OCI-LY1 (cell line): ENCODE measurements at regions not wholly inside any gene's neighbourhood (a gene's known extent, or its start where the extent isn't known, plus 50 kb on each side); places are given as distances from the start of the nearest gene placed in this dataset.

Source experiments
- EZH2 ChIP-seq: fragments of 200-600 bp; sonication (generic), shearing (Covaris generic); IDR thresholded peaks from 2 replicates; pipeline ENCODE4 v1.8.0; 2017; ENCODE audit warnings: borderline replicate concordance, mixed run types, mild to moderate bottlenecking, antibody characterized with exemption, low read length, moderate library complexity, mixed read lengths
- TF ChIP-seq, protein P1 (sequence below): fragments of 200-600 bp; sonication (generic), shearing (Covaris generic); IDR thresholded peaks from 2 replicates; pipeline ENCODE4 v1.5.1; 2017; ENCODE audit warnings: mild to moderate bottlenecking, antibody characterized with exemption, low read length, moderate library complexity, mixed read lengths

DNA sequence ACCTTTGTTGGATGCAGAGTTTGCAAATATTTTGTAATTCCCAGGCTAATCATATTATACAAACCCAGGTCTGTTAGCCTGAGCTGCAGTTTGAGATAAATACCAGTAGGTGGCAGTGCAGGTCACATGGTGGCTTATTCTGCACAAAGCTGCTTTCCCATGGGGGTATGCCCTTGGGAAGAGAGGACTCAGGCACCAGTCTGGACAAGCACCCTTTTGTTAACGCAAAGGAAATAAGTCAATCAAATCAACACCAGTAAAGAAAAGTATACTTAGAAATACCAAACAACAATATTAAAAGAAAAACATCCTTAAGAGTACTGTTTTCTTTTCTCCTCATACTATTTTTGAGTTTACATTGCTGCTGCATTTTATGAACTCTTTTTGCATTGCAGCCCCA, 389.0 kb upstream of the ZFP42 start:
- TF ChIP-seq, protein P1, sequence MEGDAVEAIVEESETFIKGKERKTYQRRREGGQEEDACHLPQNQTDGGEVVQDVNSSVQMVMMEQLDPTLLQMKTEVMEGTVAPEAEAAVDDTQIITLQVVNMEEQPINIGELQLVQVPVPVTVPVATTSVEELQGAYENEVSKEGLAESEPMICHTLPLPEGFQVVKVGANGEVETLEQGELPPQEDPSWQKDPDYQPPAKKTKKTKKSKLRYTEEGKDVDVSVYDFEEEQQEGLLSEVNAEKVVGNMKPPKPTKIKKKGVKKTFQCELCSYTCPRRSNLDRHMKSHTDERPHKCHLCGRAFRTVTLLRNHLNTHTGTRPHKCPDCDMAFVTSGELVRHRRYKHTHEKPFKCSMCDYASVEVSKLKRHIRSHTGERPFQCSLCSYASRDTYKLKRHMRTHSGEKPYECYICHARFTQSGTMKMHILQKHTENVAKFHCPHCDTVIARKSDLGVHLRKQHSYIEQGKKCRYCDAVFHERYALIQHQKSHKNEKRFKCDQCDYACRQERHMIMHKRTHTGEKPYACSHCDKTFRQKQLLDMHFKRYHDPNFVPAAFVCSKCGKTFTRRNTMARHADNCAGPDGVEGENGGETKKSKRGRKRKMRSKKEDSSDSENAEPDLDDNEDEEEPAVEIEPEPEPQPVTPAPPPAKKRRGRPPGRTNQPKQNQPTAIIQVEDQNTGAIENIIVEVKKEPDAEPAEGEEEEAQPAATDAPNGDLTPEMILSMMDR: peak; percentile 92
- TF ChIP-seq EZH2: no peak
